UCSD-AML1 (cell line): ENCODE measurements at regions not wholly inside any gene's neighbourhood (a gene's known extent, or its start where the extent isn't known, plus 50 kb on each side); places are given as distances from the start of the nearest gene placed in this dataset.
"Not testable (repeated sequence)": the region's sequence is repeated elsewhere in the genome, so short reads cannot be mapped to it uniquely, and the experiment has no call there.

ENCODE experiments used
- DNase-seq: peaks from one replicate; lab custom pipeline; 2025; ENCODE audit not compliant: unreplicated experiment; lab: John Stamatoyannopoulos, UW

- DNase-seq: not testable (repeated sequence)
Observed at GRCh38 chr15:20104551-20104950, 437.0 kb downstream of the GOLGA6L6 start.

- not testable (repeated sequence) for DNase-seq
Observed at GRCh38 chr15:20102862-20103261, 438.7 kb downstream of the GOLGA6L6 start.

GRCh38 chr15:20102209-20102608 lies 439.4 kb downstream of the GOLGA6L6 start:
- DNase-seq: not testable (repeated sequence)

GRCh38 chr15:20101281-20101680 lies 440.3 kb downstream of the GOLGA6L6 start:
- DNase-seq: not testable (repeated sequence)

GRCh38 chr15:20100604-20101270 lies 440.9 kb downstream of the GOLGA6L6 start:
- DNase-seq: not testable (repeated sequence)

GRCh38 chr15:20095699-20096303 lies 445.8 kb downstream of the GOLGA6L6 start:
- DNase-seq: not testable (repeated sequence)

GRCh38 chr15:20089541-20089940 lies 452.1 kb downstream of the GOLGA6L6 start:
- DNase-seq: not testable (repeated sequence)

GRCh38 chr15:20084026-20084425 lies 457.6 kb downstream of the GOLGA6L6 start:
- DNase-seq: not testable (repeated sequence)

- not testable (repeated sequence) for DNase-seq
Observed at GRCh38 chr15:20074082-20074481, 467.5 kb downstream of the GOLGA6L6 start.

GRCh38 chr15:20069043-20069442 lies 472.6 kb downstream of the GOLGA6L6 start:
- DNase-seq: not testable (repeated sequence)

GRCh38 chr15:20066173-20066572 lies 475.4 kb downstream of the GOLGA6L6 start:
- DNase-seq: not testable (repeated sequence)

- DNase-seq: not testable (repeated sequence)
Observed at GRCh38 chr15:20065508-20065907, 476.1 kb downstream of the GOLGA6L6 start.

GRCh38 chr15:20063167-20063566 lies 478.4 kb downstream of the GOLGA6L6 start:
- not testable (repeated sequence) for DNase-seq

GRCh38 chr15:20060838-20061237 lies 480.8 kb downstream of the GOLGA6L6 start:
- DNase-seq: not testable (repeated sequence)

- not testable (repeated sequence) for DNase-seq
Observed at GRCh38 chr15:20056871-20057270, 484.7 kb downstream of the GOLGA6L6 start.

GRCh38 chr15:20055921-20056320 lies 485.7 kb downstream of the GOLGA6L6 start:
- DNase-seq: not testable (repeated sequence)

GRCh38 chr15:20048189-20048588 lies 493.4 kb downstream of the GOLGA6L6 start:
- not testable (repeated sequence) for DNase-seq

GRCh38 chr15:20045165-20045564 lies 496.4 kb downstream of the GOLGA6L6 start:
- not testable (repeated sequence) for DNase-seq

- DNase-seq: not testable (repeated sequence)
Observed at GRCh38 chr15:20040691-20041090, 500.9 kb downstream of the GOLGA6L6 start.

- not testable (repeated sequence) for DNase-seq
Observed at GRCh38 chr15:20025040-20025439, 516.6 kb downstream of the GOLGA6L6 start.

GRCh38 chr15:20022349-20022748 lies 519.3 kb downstream of the GOLGA6L6 start:
- not testable (repeated sequence) for DNase-seq

- not testable (repeated sequence) for DNase-seq
Observed at GRCh38 chr15:20021351-20021750, 520.2 kb downstream of the GOLGA6L6 start.
